ENCODE measurements at regions not wholly inside any gene's neighbourhood (a gene's known extent, or its start where the extent isn't known, plus 50 kb on each side); places are given as distances from the start of the nearest gene placed in this dataset.
"Not testable (repeated sequence)": the region's sequence is repeated elsewhere in the genome, so short reads cannot be mapped to it uniquely, and the experiment has no call there.

GRCh38 chr1:172943138-172943537 lies 107.6 kb downstream of the TNFSF18 start:
- H3K4me1 Mint-ChIP-seq; H3K27ac Mint-ChIP-seq; intact Hi-C loops (cut with micrococcal nuclease); H3K4me3 Mint-ChIP-seq; H3K36me3 Mint-ChIP-seq (ENCODE audit: low read depth); DNase-seq: not testable (repeated sequence)
- Mint-ChIP-seq H3K27me3 (peaks cover 29% of the 10 kb centered on the region), H3K9me3 (peaks cover 15% of the 10 kb centered on the region)

GRCh38 chr1:172944931-172945330 lies 105.8 kb downstream of the TNFSF18 start:
- Mint-ChIP-seq H3K27me3 (peaks cover 28% of the 10 kb centered on the region), H3K9me3 (peaks cover 13% of the 10 kb centered on the region), H3K27ac (no peak overlapping the region), H3K4me3 (no peak overlapping the region), H3K36me3 (ENCODE audit: low read depth) (no peaks in the 10 kb centered on the region), H3K4me1 (peaks cover 5% of the 10 kb centered on the region)
- intact Hi-C loops (cut with micrococcal nuclease) = no loop called here
- DNase-seq = no peak

- intact Hi-C loops (cut with micrococcal nuclease) = no loop called here
- Mint-ChIP-seq H3K27me3 (peaks cover 31% of the 10 kb centered on the region), H3K9me3 (peaks cover 8% of the 10 kb centered on the region), H3K36me3 (ENCODE audit: low read depth) (no peaks in the 10 kb centered on the region), H3K27ac (no peak overlapping the region), H3K4me1 (peaks cover 7% of the 10 kb centered on the region), H3K4me3 (no peak overlapping the region)
- DNase-seq = no peak
These were observed 103.8 kb downstream of the TNFSF18 start for GRCh38 chr1:172946814-172947507.

- DNase-seq = no peak
- peaks cover 7% of the 10 kb centered on the region for H3K4me1 Mint-ChIP-seq
- peaks cover 5% of the 10 kb centered on the region for H3K9me3 Mint-ChIP-seq
- no peaks in the 10 kb centered on the region for H3K36me3 Mint-ChIP-seq (ENCODE audit: low read depth)
- H3K4me3 Mint-ChIP-seq = no peak overlapping the region
- H3K27me3 Mint-ChIP-seq = peaks cover 40% of the 10 kb centered on the region
- intact Hi-C loops (cut with micrococcal nuclease) = no loop called here
- no peak overlapping the region for H3K27ac Mint-ChIP-seq
These were observed 102.3 kb downstream of the TNFSF18 start for GRCh38 chr1:172948457-172948856.

DNA sequence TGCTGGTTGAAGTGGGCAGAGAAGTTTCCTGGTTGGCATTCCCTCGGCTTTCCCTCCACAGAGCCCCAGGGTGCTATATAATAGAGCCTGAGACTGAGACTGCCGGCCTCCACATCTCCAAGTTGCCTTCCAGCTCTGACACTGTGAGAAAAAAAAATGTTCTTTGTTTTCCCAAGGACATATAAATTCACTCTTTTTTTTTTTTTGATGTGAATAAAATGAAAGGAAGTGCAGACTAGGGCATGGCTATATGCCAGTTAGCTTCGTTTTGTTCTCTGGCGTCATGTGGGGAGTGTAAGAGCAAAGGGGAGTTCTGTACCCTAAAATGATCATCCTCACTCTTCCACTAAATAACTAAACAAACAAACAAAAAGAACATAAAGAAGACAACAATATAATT lies 101.6 kb downstream of the TNFSF18 start:
- Mint-ChIP-seq H3K4me3 (no peak overlapping the region), H3K27ac (no peak overlapping the region), H3K9me3 (peaks cover 5% of the 10 kb centered on the region), H3K4me1 (peaks cover 7% of the 10 kb centered on the region), H3K36me3 (ENCODE audit: low read depth) (no peaks in the 10 kb centered on the region), H3K27me3 (peaks cover 42% of the 10 kb centered on the region)
- intact Hi-C loops (cut with micrococcal nuclease) = no loop called here
- DNase-seq = no peak

GRCh38 chr1:172950528-172950927 lies 100.2 kb downstream of the TNFSF18 start:
- intact Hi-C loops (cut with micrococcal nuclease) = no loop called here
- Mint-ChIP-seq H3K9me3 (peaks cover 5% of the 10 kb centered on the region), H3K27me3 (peaks cover 37% of the 10 kb centered on the region), H3K4me3 (no peak overlapping the region), H3K4me1 (peaks cover 7% of the 10 kb centered on the region), H3K36me3 (ENCODE audit: low read depth) (no peaks in the 10 kb centered on the region), H3K27ac (no peak overlapping the region)
- no peak for DNase-seq

GRCh38 chr1:172951730-172952365 lies 98.9 kb downstream of the TNFSF18 start:
- peaks cover 5% of the 10 kb centered on the region for H3K9me3 Mint-ChIP-seq
- H3K4me3 Mint-ChIP-seq = no peak overlapping the region
- H3K27ac Mint-ChIP-seq = no peak overlapping the region
- intact Hi-C loops (cut with micrococcal nuclease) = no loop called here
- H3K36me3 Mint-ChIP-seq (ENCODE audit: low read depth) = no peaks in the 10 kb centered on the region
- H3K4me1 Mint-ChIP-seq = peaks cover 7% of the 10 kb centered on the region
- peaks cover 40% of the 10 kb centered on the region for H3K27me3 Mint-ChIP-seq
- no peak for DNase-seq

GRCh38 chr1:172952516-172952915 lies 98.2 kb downstream of the TNFSF18 start:
- peaks cover 3% of the 10 kb centered on the region for H3K4me1 Mint-ChIP-seq
- no peak overlapping the region for H3K27ac Mint-ChIP-seq
- H3K27me3 Mint-ChIP-seq = peaks cover 42% of the 10 kb centered on the region
- no peak for DNase-seq
- H3K9me3 Mint-ChIP-seq = peaks cover 4% of the 10 kb centered on the region
- H3K36me3 Mint-ChIP-seq (ENCODE audit: low read depth) = no peaks in the 10 kb centered on the region
- intact Hi-C loops (cut with micrococcal nuclease) = no loop called here
- no peak overlapping the region for H3K4me3 Mint-ChIP-seq

DNA sequence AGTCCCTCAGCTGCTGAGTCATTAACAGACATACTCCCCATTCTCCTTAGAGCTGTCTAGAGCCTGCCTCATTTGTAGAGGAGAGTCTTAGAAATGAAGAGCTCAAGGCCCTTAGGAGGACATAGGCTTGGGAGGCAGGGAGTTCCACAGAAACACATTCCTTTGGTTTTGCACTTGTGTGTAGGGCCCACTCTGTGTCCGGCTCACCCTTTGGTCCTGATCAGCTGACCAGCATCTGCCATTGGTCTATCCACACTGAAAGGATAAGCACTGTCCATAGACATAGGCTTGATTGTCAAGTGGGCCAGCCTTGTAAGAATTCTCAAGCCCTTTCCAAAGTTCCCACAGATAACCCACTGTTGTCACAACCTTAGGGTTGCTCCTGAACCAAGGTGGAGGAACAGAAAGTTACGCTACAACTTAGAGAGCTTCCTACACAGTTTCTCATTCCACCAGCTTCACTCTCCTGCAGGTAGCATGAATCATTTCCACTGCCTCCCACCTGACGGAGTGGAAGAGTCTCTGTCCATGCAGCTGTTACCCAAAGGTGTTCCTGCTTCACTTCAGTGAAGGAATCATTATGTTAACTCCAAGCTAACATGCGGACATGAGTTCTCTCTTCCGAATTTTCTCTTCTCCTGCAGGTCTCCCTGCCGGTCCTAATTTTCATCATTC lies 96.1 kb downstream of the TNFSF18 start:
- Mint-ChIP-seq H3K9me3 (no peaks in the 10 kb centered on the region), H3K36me3 (ENCODE audit: low read depth) (no peaks in the 10 kb centered on the region), H3K27ac (no peak overlapping the region), H3K27me3 (peaks cover 37% of the 10 kb centered on the region), H3K4me1 (peaks cover 3% of the 10 kb centered on the region), H3K4me3 (no peak overlapping the region)
- intact Hi-C loops (cut with micrococcal nuclease) = no loop called here
- DNase-seq = no peak

- Mint-ChIP-seq H3K27me3 (peaks cover 38% of the 10 kb centered on the region), H3K36me3 (ENCODE audit: low read depth) (no peaks in the 10 kb centered on the region), H3K4me3 (no peak overlapping the region), H3K27ac (no peak overlapping the region), H3K9me3 (no peaks in the 10 kb centered on the region), H3K4me1 (peaks cover 3% of the 10 kb centered on the region)
- intact Hi-C loops (cut with micrococcal nuclease) = no loop called here
- DNase-seq = no peak
These were observed 95.5 kb downstream of the TNFSF18 start for GRCh38 chr1:172955161-172955815.

DNA sequence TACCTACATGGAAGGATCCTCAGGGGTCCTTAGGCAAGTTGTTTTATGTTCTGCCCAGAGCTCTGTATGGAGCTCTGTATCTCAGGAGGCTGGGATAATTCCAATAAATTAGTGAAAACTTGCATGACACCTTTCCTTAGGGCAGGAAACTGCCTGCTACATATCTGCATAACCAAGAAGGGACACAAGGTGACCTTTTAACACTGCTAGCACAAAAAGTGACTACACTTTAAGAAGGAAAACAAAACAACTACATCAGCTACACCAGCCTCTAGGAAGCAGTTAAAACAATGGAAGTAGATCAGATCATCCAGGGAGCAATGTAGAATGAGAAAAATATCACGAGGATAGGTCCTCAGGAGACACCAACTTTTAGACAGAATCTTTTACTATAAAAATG lies 93.9 kb downstream of the TNFSF18 start:
- Mint-ChIP-seq H3K36me3 (ENCODE audit: low read depth) (no peaks in the 10 kb centered on the region), H3K27me3 (peaks cover 43% of the 10 kb centered on the region), H3K9me3 (no peaks in the 10 kb centered on the region), H3K27ac (no peak overlapping the region), H3K4me1 (peaks cover 2% of the 10 kb centered on the region), H3K4me3 (no peak overlapping the region)
- intact Hi-C loops (cut with micrococcal nuclease) = no loop called here
- no peak for DNase-seq

DNA sequence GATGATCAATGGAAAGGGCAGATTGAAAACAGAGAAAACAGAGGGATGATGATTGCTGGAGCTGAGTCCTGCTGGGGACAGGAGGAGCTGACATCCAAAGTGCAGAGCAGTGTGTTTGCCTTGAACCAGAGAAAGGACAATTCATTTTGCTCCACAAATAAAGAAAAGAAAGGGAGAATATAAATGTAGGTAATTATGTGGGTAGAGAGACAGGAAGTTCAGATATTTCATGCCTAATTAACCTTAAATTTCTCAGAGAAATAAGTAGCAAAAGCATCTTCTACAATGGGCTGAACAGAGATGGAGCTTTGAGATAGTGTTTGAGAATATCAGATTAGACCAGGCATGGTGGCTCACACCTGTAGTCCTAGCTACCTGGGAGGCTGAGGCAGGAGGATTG lies 93.2 kb downstream of the TNFSF18 start:
- H3K9me3 Mint-ChIP-seq = no peaks in the 10 kb centered on the region
- H3K36me3 Mint-ChIP-seq (ENCODE audit: low read depth) = no peaks in the 10 kb centered on the region
- H3K4me3 Mint-ChIP-seq = no peak overlapping the region
- H3K27ac Mint-ChIP-seq = no peak overlapping the region
- no peaks in the 10 kb centered on the region for H3K4me1 Mint-ChIP-seq
- DNase-seq = no peak
- intact Hi-C loops (cut with micrococcal nuclease) = no loop called here
- peaks cover 41% of the 10 kb centered on the region for H3K27me3 Mint-ChIP-seq

DNA sequence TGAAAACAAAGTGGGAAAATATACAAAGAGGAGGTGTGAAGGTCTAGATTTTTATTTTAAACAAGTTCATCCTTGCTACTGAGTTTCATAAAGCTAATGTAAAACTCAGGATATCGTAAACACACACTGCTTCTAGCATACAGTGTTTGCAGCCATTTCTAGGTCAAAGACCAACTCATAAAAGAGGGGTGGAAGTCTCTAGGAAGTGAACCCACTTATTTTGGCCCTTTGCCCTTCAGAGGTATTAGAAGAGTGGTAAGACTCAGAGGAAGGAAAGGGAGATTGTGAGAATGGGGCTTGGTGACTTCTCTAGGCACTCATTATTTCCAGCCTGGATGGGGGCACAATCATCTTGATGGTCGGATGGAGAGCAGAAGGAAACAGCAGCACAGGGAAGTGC lies 91.2 kb downstream of the TNFSF18 start:
- Mint-ChIP-seq H3K4me3 (no peak overlapping the region), H3K27me3 (peaks cover 45% of the 10 kb centered on the region), H3K4me1 (no peaks in the 10 kb centered on the region), H3K9me3 (no peaks in the 10 kb centered on the region), H3K27ac (no peak overlapping the region), H3K36me3 (ENCODE audit: low read depth) (no peaks in the 10 kb centered on the region)
- no peak for DNase-seq
- intact Hi-C loops (cut with micrococcal nuclease) = no loop called here

DNA sequence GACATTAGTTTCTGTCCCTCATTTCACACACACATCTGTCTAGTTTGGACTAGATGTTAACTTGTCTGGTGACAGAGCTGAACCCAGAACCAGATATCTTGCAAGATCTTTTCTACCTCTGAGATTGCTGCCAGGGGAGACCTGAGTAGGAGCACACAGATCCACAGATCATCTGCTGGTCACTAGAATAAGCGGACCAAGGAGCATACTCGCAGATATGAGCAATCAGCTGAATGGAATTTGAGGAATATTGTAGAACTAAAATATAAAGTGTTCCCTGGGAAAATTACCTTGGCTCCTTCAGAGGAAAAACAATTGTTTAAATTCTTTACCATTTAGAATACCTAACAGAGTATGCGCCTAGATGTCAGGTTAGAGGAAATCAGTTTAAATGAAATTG lies 90.7 kb downstream of the TNFSF18 start:
- no peak overlapping the region for H3K4me3 Mint-ChIP-seq
- no peak overlapping the region for H3K27ac Mint-ChIP-seq
- peaks cover 47% of the 10 kb centered on the region for H3K27me3 Mint-ChIP-seq
- H3K4me1 Mint-ChIP-seq = no peaks in the 10 kb centered on the region
- no peak for DNase-seq
- no peaks in the 10 kb centered on the region for H3K9me3 Mint-ChIP-seq
- no peaks in the 10 kb centered on the region for H3K36me3 Mint-ChIP-seq (ENCODE audit: low read depth)
- intact Hi-C loops (cut with micrococcal nuclease) = no loop called here
